HG02870 (cell line): ENCODE measurements at regions not wholly inside any gene's neighbourhood (a gene's known extent, or its start where the extent isn't known, plus 50 kb on each side); places are given as distances from the start of the nearest gene placed in this dataset.
"Not testable (repeated sequence)": the region's sequence is repeated elsewhere in the genome, so short reads cannot be mapped to it uniquely, and the experiment has no call there.

Source experiments
- ATAC-seq: cut with Tn5 transposase; IDR thresholded peaks from one replicate; pipeline ENCODE4 v1.9.1; 2021; ENCODE audit warnings: mild to moderate bottlenecking, moderate library complexity; ENCODE audit not compliant: unreplicated experiment

GRCh38 chr4:177494791-177495190 is 52.6 kb upstream of the AGA start:
- no peak for ATAC-seq

- ATAC-seq: not testable (repeated sequence)
Observed at GRCh38 chr4:177495626-177496025, 53.4 kb upstream of the AGA start.

- no peak for ATAC-seq
Observed at GRCh38 chr4:177499537-177499936, 57.3 kb upstream of the AGA start.

- ATAC-seq: no peak
Observed at GRCh38 chr4:177505171-177505615, 63.0 kb upstream of the AGA start.

GRCh38 chr4:177508662-177509061 is 66.4 kb upstream of the AGA start:
- ATAC-seq: no peak

GRCh38 chr4:177509226-177509745 is 67.0 kb upstream of the AGA start:
- ATAC-seq: no peak

GRCh38 chr4:177511611-177512010 is 69.4 kb upstream of the AGA start:
- no peak for ATAC-seq

- no peak for ATAC-seq
Observed at GRCh38 chr4:177512646-177513045, 70.4 kb upstream of the AGA start.

GRCh38 chr4:177517862-177518261 is 75.6 kb upstream of the AGA start:
- no peak for ATAC-seq

- no peak for ATAC-seq
Observed at GRCh38 chr4:177519481-177520260, 77.4 kb upstream of the AGA start.

- ATAC-seq: no peak
Observed at GRCh38 chr4:177528620-177529019, 86.4 kb upstream of the AGA start.

- no peak for ATAC-seq
Observed at GRCh38 chr4:177530561-177530960, 88.3 kb upstream of the AGA start.

- no peak for ATAC-seq
Observed at GRCh38 chr4:177532358-177532757, 90.1 kb upstream of the AGA start.

- not testable (repeated sequence) for ATAC-seq
Observed at GRCh38 chr4:177534841-177535240, 92.6 kb upstream of the AGA start.

- ATAC-seq: no peak
Observed at GRCh38 chr4:177546745-177547144, 104.5 kb upstream of the AGA start.

- no peak for ATAC-seq
Observed at GRCh38 chr4:177547985-177548384, 105.7 kb upstream of the AGA start.

GRCh38 chr4:177555007-177555574 is 112.9 kb upstream of the AGA start:
- ATAC-seq: no peak

GRCh38 chr4:177557416-177557815 is 115.2 kb upstream of the AGA start:
- no peak for ATAC-seq

- ATAC-seq: no peak
Observed at GRCh38 chr4:177558995-177559394, 116.8 kb upstream of the AGA start.

- no peak for ATAC-seq
Observed at GRCh38 chr4:177562163-177562562, 119.9 kb upstream of the AGA start.

GRCh38 chr4:177562859-177563258 is 120.6 kb upstream of the AGA start:
- ATAC-seq: no peak

GRCh38 chr4:177566691-177567090 is 124.5 kb upstream of the AGA start:
- ATAC-seq: no peak
